HEK293 (cell line): ENCODE measurements at regions not wholly inside any gene's neighbourhood (a gene's known extent, or its start where the extent isn't known, plus 50 kb on each side); places are given as distances from the start of the nearest gene placed in this dataset.

Source experiments
- PATZ1 ChIP-seq: fragments of 450-650 bp; formaldehyde crosslinking; IDR thresholded peaks from 2 replicates; pipeline ENCODE4 v1.5.1; 2016; ENCODE audit warnings: missing biosample characterization, missing genetic modification characterization
- SALL2 ChIP-seq: fragments of 450-650 bp; formaldehyde crosslinking; IDR thresholded peaks from 2 replicates; pipeline ENCODE4 v1.5.0; 2017; ENCODE audit warnings: missing biosample characterization, mild to moderate bottlenecking, missing genetic modification characterization, borderline replicate concordance
- ZBTB49 ChIP-seq: fragments of 450-650 bp; formaldehyde crosslinking; IDR thresholded peaks from 2 replicates; pipeline ENCODE4 v1.5.1; 2016; ENCODE audit warnings: missing biosample characterization, missing genetic modification characterization, low read depth
- ZNF169 ChIP-seq: fragments of 450-650 bp; formaldehyde crosslinking; IDR thresholded peaks from 2 replicates; pipeline ENCODE4 v1.5.1; 2016; ENCODE audit warnings: missing biosample characterization, missing genetic modification characterization
- TF ChIP-seq, protein P1 (sequence below): fragments of 450-650 bp; formaldehyde crosslinking; IDR thresholded peaks from 2 replicates; pipeline ENCODE4 v1.5.1; 2016; ENCODE audit warnings: missing biosample characterization, missing genetic modification characterization

- TF ChIP-seq, protein P1, sequence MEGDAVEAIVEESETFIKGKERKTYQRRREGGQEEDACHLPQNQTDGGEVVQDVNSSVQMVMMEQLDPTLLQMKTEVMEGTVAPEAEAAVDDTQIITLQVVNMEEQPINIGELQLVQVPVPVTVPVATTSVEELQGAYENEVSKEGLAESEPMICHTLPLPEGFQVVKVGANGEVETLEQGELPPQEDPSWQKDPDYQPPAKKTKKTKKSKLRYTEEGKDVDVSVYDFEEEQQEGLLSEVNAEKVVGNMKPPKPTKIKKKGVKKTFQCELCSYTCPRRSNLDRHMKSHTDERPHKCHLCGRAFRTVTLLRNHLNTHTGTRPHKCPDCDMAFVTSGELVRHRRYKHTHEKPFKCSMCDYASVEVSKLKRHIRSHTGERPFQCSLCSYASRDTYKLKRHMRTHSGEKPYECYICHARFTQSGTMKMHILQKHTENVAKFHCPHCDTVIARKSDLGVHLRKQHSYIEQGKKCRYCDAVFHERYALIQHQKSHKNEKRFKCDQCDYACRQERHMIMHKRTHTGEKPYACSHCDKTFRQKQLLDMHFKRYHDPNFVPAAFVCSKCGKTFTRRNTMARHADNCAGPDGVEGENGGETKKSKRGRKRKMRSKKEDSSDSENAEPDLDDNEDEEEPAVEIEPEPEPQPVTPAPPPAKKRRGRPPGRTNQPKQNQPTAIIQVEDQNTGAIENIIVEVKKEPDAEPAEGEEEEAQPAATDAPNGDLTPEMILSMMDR: no peak
- no peak for TF ChIP-seq PATZ1
- TF ChIP-seq ZNF169 (tag by site-specific recombination): no peak
- no peak for TF ChIP-seq SALL2
- no peak for TF ChIP-seq ZBTB49 (tag by site-specific recombination)
These were observed 973.8 kb upstream of the SLC35B3 start for GRCh38 chr6:9409126-9409525.
